ENCODE measurements at regions not wholly inside any gene's neighbourhood (a gene's known extent, or its start where the extent isn't known, plus 50 kb on each side); places are given as distances from the start of the nearest gene placed in this dataset.
A peak's percentile ranks its signal among the peaks of the same experiment; 100 is the strongest.
"Not testable (repeated sequence)": the region's sequence is repeated elsewhere in the genome, so short reads cannot be mapped to it uniquely, and the experiment has no call there.

GRCh38 chr9:33623658-33624586 lies 99.9 kb downstream of the ANKRD18B start:
- peak; percentile 35 for DNase-seq (ENCODE audit: low read depth)
- H3K4me3 ChIP-seq (ENCODE audit: low read depth, low read length), result no peak overlapping the region
- TF ChIP-seq CTCF (IDR thresholded peaks at IDR 0.05; ENCODE audit: control insufficient read depth, extremely low read depth, insufficient read depth), result peak; percentile 90

GRCh38 chr9:33628318-33628717 lies 104.3 kb downstream of the ANKRD18B start:
- DNase-seq (ENCODE audit: low read depth); H3K4me3 ChIP-seq (ENCODE audit: low read depth, low read length): not testable (repeated sequence)

GRCh38 chr9:33628865-33629410 lies 104.9 kb downstream of the ANKRD18B start:
- no peak for TF ChIP-seq CTCF (IDR thresholded peaks at IDR 0.05; ENCODE audit: control insufficient read depth, extremely low read depth, insufficient read depth)
- H3K4me3 ChIP-seq (ENCODE audit: low read depth, low read length), result no peak overlapping the region
- no peak for DNase-seq (ENCODE audit: low read depth)

GRCh38 chr9:33633636-33634035 lies 109.6 kb downstream of the ANKRD18B start:
- no peak for DNase-seq (ENCODE audit: low read depth)
- TF ChIP-seq CTCF (IDR thresholded peaks at IDR 0.05; ENCODE audit: control insufficient read depth, extremely low read depth, insufficient read depth), result no peak
- H3K4me3 ChIP-seq (ENCODE audit: low read depth, low read length), result no peak overlapping the region

- no peak overlapping the region for H3K4me3 ChIP-seq (ENCODE audit: low read depth, low read length)
- TF ChIP-seq CTCF (IDR thresholded peaks at IDR 0.05; ENCODE audit: control insufficient read depth, extremely low read depth, insufficient read depth), result no peak
- no peak for DNase-seq (ENCODE audit: low read depth)
Measured at GRCh38 chr9:33637881-33638280, 113.8 kb downstream of the ANKRD18B start.

GRCh38 chr9:33638391-33638915 lies 114.4 kb downstream of the ANKRD18B start:
- no peak overlapping the region for H3K4me3 ChIP-seq (ENCODE audit: low read depth, low read length)
- DNase-seq (ENCODE audit: low read depth), result no peak
- TF ChIP-seq CTCF (IDR thresholded peaks at IDR 0.05; ENCODE audit: control insufficient read depth, extremely low read depth, insufficient read depth), result no peak

- no peak overlapping the region for H3K4me3 ChIP-seq (ENCODE audit: low read depth, low read length)
- DNase-seq (ENCODE audit: low read depth), result no peak
- TF ChIP-seq CTCF (IDR thresholded peaks at IDR 0.05; ENCODE audit: control insufficient read depth, extremely low read depth, insufficient read depth), result 0 out of 2 replicates have a peak, but pooled peaks have one; percentile 18
Measured at GRCh38 chr9:33645706-33646105, 121.7 kb downstream of the ANKRD18B start.

Measured in LNCaP clone FGC (cell line).